CD4-positive, alpha-beta T cell treated with Interferon alpha-2 for 1 hour (primary cell): ENCODE measurements at regions not wholly inside any gene's neighbourhood (a gene's known extent, or its start where the extent isn't known, plus 50 kb on each side); places are given as distances from the start of the nearest gene placed in this dataset.

ENCODE experiments used
- DNase-seq, 2 donors: peaks; one replicate each; pipeline ENCODE4 v3.0.0-alpha.2; 2020 to 2022

- no peak for DNase-seq
These were observed 159.0 kb downstream of the BARHL2 start for GRCh38 chr1:90558126-90558525.

GRCh38 chr1:90557706-90558105 is 159.4 kb downstream of the BARHL2 start:
- DNase-seq, result no peak

- DNase-seq, result no peak
These were observed 166.3 kb downstream of the BARHL2 start for GRCh38 chr1:90550626-90551406.

GRCh38 chr1:90544356-90544755 is 172.7 kb downstream of the BARHL2 start:
- DNase-seq, result no peak

- DNase-seq, result no peak
These were observed 179.3 kb downstream of the BARHL2 start for GRCh38 chr1:90537606-90538362.

GRCh38 chr1:90534663-90535295 is 182.3 kb downstream of the BARHL2 start:
- DNase-seq, result no peak

- no peak for DNase-seq
These were observed 183.0 kb downstream of the BARHL2 start for GRCh38 chr1:90534116-90534515.

- DNase-seq, result no peak
These were observed 190.1 kb downstream of the BARHL2 start for GRCh38 chr1:90526954-90527353.

- no peak for DNase-seq
These were observed 194.7 kb downstream of the BARHL2 start for GRCh38 chr1:90522432-90522831.

- no peak for DNase-seq
These were observed 203.1 kb downstream of the BARHL2 start for GRCh38 chr1:90513956-90514355.

- DNase-seq, result no peak
These were observed 204.7 kb downstream of the BARHL2 start for GRCh38 chr1:90512441-90512840.

GRCh38 chr1:90510143-90510542 is 207.0 kb downstream of the BARHL2 start:
- DNase-seq, result no peak

- DNase-seq, result no peak
These were observed 207.7 kb downstream of the BARHL2 start for GRCh38 chr1:90509225-90510048.

GRCh38 chr1:90508376-90509167 is 208.5 kb downstream of the BARHL2 start:
- no peak for DNase-seq

- DNase-seq, result no peak
These were observed 209.9 kb downstream of the BARHL2 start for GRCh38 chr1:90507173-90507572.

GRCh38 chr1:90505806-90506205 is 211.3 kb downstream of the BARHL2 start:
- DNase-seq, result no peak

GRCh38 chr1:90504509-90504908 is 212.6 kb downstream of the BARHL2 start:
- DNase-seq, result no peak

GRCh38 chr1:90502696-90503095 is 214.4 kb downstream of the BARHL2 start:
- no peak for DNase-seq

GRCh38 chr1:90502194-90502593 is 214.9 kb downstream of the BARHL2 start:
- DNase-seq, result no peak

- DNase-seq, result no peak
These were observed 215.8 kb downstream of the BARHL2 start for GRCh38 chr1:90501281-90501680.

- no peak for DNase-seq
These were observed 222.3 kb downstream of the BARHL2 start for GRCh38 chr1:90494748-90495282.

- DNase-seq, result no peak
These were observed 228.7 kb downstream of the BARHL2 start for GRCh38 chr1:90488451-90488850.
